ENCODE measurements at regions not wholly inside any gene's neighbourhood (a gene's known extent, or its start where the extent isn't known, plus 50 kb on each side); places are given as distances from the start of the nearest gene placed in this dataset.

- no peak for DNase-seq (ENCODE audit: low spot score)
- Histone ChIP-seq H3K27me3 (no peaks in the 10 kb centered on the region), H3K79me2 (no peaks in the 10 kb centered on the region), H3K4me1 (ENCODE audit: insufficient read depth) (no peaks in the 10 kb centered on the region), H3K4me3 (no peak overlapping the region), H4K20me1 (ENCODE audit: insufficient read depth, poor library complexity, severe bottlenecking) (no peaks in the 10 kb centered on the region), H3K27ac (no peak overlapping the region), H3K4me2 (no peak overlapping the region), H3K9me2 (replicated peaks; ENCODE audit: insufficient read depth) (no peaks in the 10 kb centered on the region), H3K36me3 (replicated peaks; ENCODE audit: insufficient read depth, low read depth) (no peaks in the 10 kb centered on the region), H3K9me3 (ENCODE audit: low read depth) (peaks cover 4% of the 10 kb centered on the region), H2AFZ (no peak overlapping the region)
- no peak for TF ChIP-seq EZH2 (IDR thresholded peaks at IDR 0.05; ENCODE audit: borderline replicate concordance)
- no peak for TF ChIP-seq EZH2phosphoT487 (IDR thresholded peaks at IDR 0.05; ENCODE audit: low read depth, severe bottlenecking, unreplicated experiment)
- no peak for TF ChIP-seq CTCF (IDR thresholded peaks at IDR 0.05; ENCODE audit: poor library complexity)
- 96% methylated on average over 2 of the region's 2 CpGs for WGBS (ENCODE audit: low lambda C conversion rate, missing lambda C conversion rate)
Measured at GRCh38 chr9:87180841-87181240, 233.5 kb upstream of the GAS1 start.

- Histone ChIP-seq H3K9me2 (replicated peaks; ENCODE audit: insufficient read depth) (no peaks in the 10 kb centered on the region), H3K9me3 (ENCODE audit: low read depth) (peaks cover 4% of the 10 kb centered on the region), H3K79me2 (no peaks in the 10 kb centered on the region), H3K4me3 (no peak overlapping the region), H4K20me1 (ENCODE audit: insufficient read depth, poor library complexity, severe bottlenecking) (no peaks in the 10 kb centered on the region), H3K27ac (no peak overlapping the region), H3K27me3 (no peaks in the 10 kb centered on the region), H2AFZ (no peak overlapping the region), H3K4me2 (no peak overlapping the region), H3K4me1 (ENCODE audit: insufficient read depth) (no peaks in the 10 kb centered on the region), H3K36me3 (replicated peaks; ENCODE audit: insufficient read depth, low read depth) (no peaks in the 10 kb centered on the region)
- no peak for TF ChIP-seq EZH2 (IDR thresholded peaks at IDR 0.05; ENCODE audit: borderline replicate concordance)
- TF ChIP-seq CTCF (IDR thresholded peaks at IDR 0.05; ENCODE audit: poor library complexity), result no peak
- TF ChIP-seq EZH2phosphoT487 (IDR thresholded peaks at IDR 0.05; ENCODE audit: low read depth, severe bottlenecking, unreplicated experiment), result no peak
- DNase-seq (ENCODE audit: low spot score), result no peak
- WGBS (ENCODE audit: low lambda C conversion rate, missing lambda C conversion rate), result 96% methylated on average over 1 of the region's 1 CpG
Measured at GRCh38 chr9:87181670-87182069, 234.4 kb upstream of the GAS1 start.

- H4K20me1 ChIP-seq (ENCODE audit: insufficient read depth, poor library complexity, severe bottlenecking), result no peaks in the 10 kb centered on the region
- H3K9me3 ChIP-seq (ENCODE audit: low read depth), result peaks cover 4% of the 10 kb centered on the region
- TF ChIP-seq EZH2phosphoT487 (IDR thresholded peaks at IDR 0.05; ENCODE audit: low read depth, severe bottlenecking, unreplicated experiment) (no peak), CTCF (IDR thresholded peaks at IDR 0.05; ENCODE audit: poor library complexity) (no peak), EZH2 (IDR thresholded peaks at IDR 0.05; ENCODE audit: borderline replicate concordance) (no peak)
- no peaks in the 10 kb centered on the region for H3K4me1 ChIP-seq (ENCODE audit: insufficient read depth)
- no peaks in the 10 kb centered on the region for H3K27me3 ChIP-seq
- no peaks in the 10 kb centered on the region for H3K9me2 ChIP-seq (replicated peaks; ENCODE audit: insufficient read depth)
- no peak overlapping the region for H2AFZ ChIP-seq
- no peak overlapping the region for H3K27ac ChIP-seq
- no peak overlapping the region for H3K4me2 ChIP-seq
- H3K4me3 ChIP-seq, result no peak overlapping the region
- no peak for DNase-seq (ENCODE audit: low spot score)
- H3K79me2 ChIP-seq, result no peaks in the 10 kb centered on the region
- 81% methylated on average over 6 of the region's 6 CpGs for WGBS (ENCODE audit: low lambda C conversion rate, missing lambda C conversion rate)
- H3K36me3 ChIP-seq (replicated peaks; ENCODE audit: insufficient read depth, low read depth), result no peaks in the 10 kb centered on the region
Measured at GRCh38 chr9:87184956-87185642, 237.8 kb upstream of the GAS1 start.
